ENCODE measurements at regions not wholly inside any gene's neighbourhood (a gene's known extent, or its start where the extent isn't known, plus 50 kb on each side); places are given as distances from the start of the nearest gene placed in this dataset.
"Not testable (repeated sequence)": the region's sequence is repeated elsewhere in the genome, so short reads cannot be mapped to it uniquely, and the experiment has no call there.

GRCh38 chr13:71213252-71213821 lies 653.7 kb downstream of the DACH1 start:
- peaks cover 5% of the 10 kb centered on the region for H3K4me1 ChIP-seq
- no peaks in the 10 kb centered on the region for H3K9me3 ChIP-seq (replicated peaks)
- no peaks in the 10 kb centered on the region for H3K27me3 ChIP-seq (ENCODE audit: low read depth)
- H3K27ac ChIP-seq (replicated peaks), result no peak overlapping the region
- intact Hi-C loops (cut with micrococcal nuclease), result loop anchor here (10.0 kb wide), 1 partner anchor 249 kb away; no protein-coding TSS in a partner anchor
- no peak for TF ChIP-seq CTCF (IDR thresholded peaks at IDR 0.05; ENCODE audit: borderline replicate concordance)
- no peak overlapping the region for H3K4me3 ChIP-seq
- no peaks in the 10 kb centered on the region for H3K36me3 ChIP-seq
- no peak for DNase-seq

GRCh38 chr13:71210861-71211260 lies 656.1 kb downstream of the DACH1 start:
- no peak for DNase-seq
- H3K4me3 ChIP-seq, result no peak overlapping the region
- no peaks in the 10 kb centered on the region for H3K27me3 ChIP-seq (ENCODE audit: low read depth)
- no peak for TF ChIP-seq CTCF (IDR thresholded peaks at IDR 0.05; ENCODE audit: borderline replicate concordance)
- H3K4me1 ChIP-seq, result peaks cover 5% of the 10 kb centered on the region
- H3K9me3 ChIP-seq (replicated peaks), result no peaks in the 10 kb centered on the region
- intact Hi-C loops (cut with micrococcal nuclease), result loop anchor here (10.0 kb wide), 1 partner anchor 246 kb away; no protein-coding TSS in a partner anchor
- no peaks in the 10 kb centered on the region for H3K36me3 ChIP-seq
- H3K27ac ChIP-seq (replicated peaks), result no peak overlapping the region

GRCh38 chr13:71209217-71209616 lies 657.8 kb downstream of the DACH1 start:
- intact Hi-C loops (cut with micrococcal nuclease), result no loop called here
- Histone ChIP-seq H3K27me3 (ENCODE audit: low read depth) (no peaks in the 10 kb centered on the region), H3K27ac (replicated peaks) (no peak overlapping the region), H3K4me1 (peaks cover 5% of the 10 kb centered on the region), H3K4me3 (no peak overlapping the region), H3K36me3 (no peaks in the 10 kb centered on the region), H3K9me3 (replicated peaks) (no peaks in the 10 kb centered on the region)
- no peak for DNase-seq
- no peak for TF ChIP-seq CTCF (IDR thresholded peaks at IDR 0.05; ENCODE audit: borderline replicate concordance)

GRCh38 chr13:71184583-71184982 lies 682.4 kb downstream of the DACH1 start:
- H3K27ac ChIP-seq (replicated peaks); DNase-seq; H3K4me3 ChIP-seq; H3K4me1 ChIP-seq; H3K36me3 ChIP-seq; H3K27me3 ChIP-seq (ENCODE audit: low read depth); intact Hi-C loops (cut with micrococcal nuclease): not testable (repeated sequence)
- peaks cover 44% of the 10 kb centered on the region for H3K9me3 ChIP-seq (replicated peaks)

GRCh38 chr13:71183352-71183751 lies 683.7 kb downstream of the DACH1 start:
- intact Hi-C loops (cut with micrococcal nuclease); H3K36me3 ChIP-seq; H3K27ac ChIP-seq (replicated peaks); H3K4me1 ChIP-seq; H3K4me3 ChIP-seq; H3K27me3 ChIP-seq (ENCODE audit: low read depth); DNase-seq: not testable (repeated sequence)
- peaks cover 44% of the 10 kb centered on the region for H3K9me3 ChIP-seq (replicated peaks)

- H3K9me3 ChIP-seq (replicated peaks), result peaks cover 3% of the 10 kb centered on the region
- no peaks in the 10 kb centered on the region for H3K36me3 ChIP-seq
- intact Hi-C loops (cut with micrococcal nuclease), result no loop called here
- no peak overlapping the region for H3K27ac ChIP-seq (replicated peaks)
- no peak for TF ChIP-seq CTCF (IDR thresholded peaks at IDR 0.05; ENCODE audit: borderline replicate concordance)
- DNase-seq, result no peak
- H3K4me1 ChIP-seq, result no peaks in the 10 kb centered on the region
- H3K27me3 ChIP-seq (ENCODE audit: low read depth), result no peaks in the 10 kb centered on the region
- no peak overlapping the region for H3K4me3 ChIP-seq
Observed at GRCh38 chr13:71171740-71172139, 695.3 kb downstream of the DACH1 start.

Measured in left ventricle myocardium inferior (tissue), 1 donor.